ENCODE measurements at regions not wholly inside any gene's neighbourhood (a gene's known extent, or its start where the extent isn't known, plus 50 kb on each side); places are given as distances from the start of the nearest gene placed in this dataset.

DNA sequence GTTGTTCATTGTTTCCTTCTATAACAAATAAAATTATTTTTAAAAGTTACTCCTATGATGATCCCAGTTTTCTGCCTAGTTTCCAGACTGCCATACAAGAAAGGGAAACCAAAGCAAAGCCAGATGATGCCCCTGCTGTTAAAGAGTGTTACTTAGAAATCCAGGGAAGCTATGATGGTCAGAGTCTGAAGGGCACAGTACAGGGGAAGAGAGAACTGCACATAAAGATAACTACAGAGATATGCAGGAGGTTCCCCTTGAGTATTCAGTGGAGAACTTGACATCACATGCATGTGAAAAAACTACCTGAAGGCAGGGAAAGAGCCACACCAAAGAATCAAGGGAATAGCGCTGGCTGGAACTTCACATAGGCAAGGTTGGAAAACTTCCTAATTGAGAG is 494.2 kb upstream of the FSTL5 start:
- DNase-seq (ENCODE audit: low read depth, low spot score) = no peak
- in situ Hi-C loops (cut with HindIII; ENCODE audit: low pct_unique_long_range_greater_than_20kb, low sequenced_read_pairs) = no loop called here
- H3K4me1 ChIP-seq (ENCODE audit: control insufficient read depth, insufficient read depth, low read length) = no peaks in the 10 kb centered on the region
- no peaks in the 10 kb centered on the region for H3K9me3 ChIP-seq (ENCODE audit: control insufficient read depth, insufficient read depth, low read depth, low read length)
- POLR2A ChIA-PET = no interaction called here
- CTCF ChIA-PET = no interaction called here
- H3K27me3 ChIP-seq (ENCODE audit: control insufficient read depth, insufficient read depth, low read length) = no peaks in the 10 kb centered on the region
- BruUV-seq (replicated peaks) = no TSS peak
- no peak overlapping the region for H3K4me3 ChIP-seq (ENCODE audit: low read depth in 2 of 2, low read length in 2 of 2)
- TF ChIP-seq POLR2AphosphoS5 (IDR thresholded peaks at IDR 0.05; ENCODE audit: low read depth, low read length) = no peak
- TF ChIP-seq, protein P1, sequence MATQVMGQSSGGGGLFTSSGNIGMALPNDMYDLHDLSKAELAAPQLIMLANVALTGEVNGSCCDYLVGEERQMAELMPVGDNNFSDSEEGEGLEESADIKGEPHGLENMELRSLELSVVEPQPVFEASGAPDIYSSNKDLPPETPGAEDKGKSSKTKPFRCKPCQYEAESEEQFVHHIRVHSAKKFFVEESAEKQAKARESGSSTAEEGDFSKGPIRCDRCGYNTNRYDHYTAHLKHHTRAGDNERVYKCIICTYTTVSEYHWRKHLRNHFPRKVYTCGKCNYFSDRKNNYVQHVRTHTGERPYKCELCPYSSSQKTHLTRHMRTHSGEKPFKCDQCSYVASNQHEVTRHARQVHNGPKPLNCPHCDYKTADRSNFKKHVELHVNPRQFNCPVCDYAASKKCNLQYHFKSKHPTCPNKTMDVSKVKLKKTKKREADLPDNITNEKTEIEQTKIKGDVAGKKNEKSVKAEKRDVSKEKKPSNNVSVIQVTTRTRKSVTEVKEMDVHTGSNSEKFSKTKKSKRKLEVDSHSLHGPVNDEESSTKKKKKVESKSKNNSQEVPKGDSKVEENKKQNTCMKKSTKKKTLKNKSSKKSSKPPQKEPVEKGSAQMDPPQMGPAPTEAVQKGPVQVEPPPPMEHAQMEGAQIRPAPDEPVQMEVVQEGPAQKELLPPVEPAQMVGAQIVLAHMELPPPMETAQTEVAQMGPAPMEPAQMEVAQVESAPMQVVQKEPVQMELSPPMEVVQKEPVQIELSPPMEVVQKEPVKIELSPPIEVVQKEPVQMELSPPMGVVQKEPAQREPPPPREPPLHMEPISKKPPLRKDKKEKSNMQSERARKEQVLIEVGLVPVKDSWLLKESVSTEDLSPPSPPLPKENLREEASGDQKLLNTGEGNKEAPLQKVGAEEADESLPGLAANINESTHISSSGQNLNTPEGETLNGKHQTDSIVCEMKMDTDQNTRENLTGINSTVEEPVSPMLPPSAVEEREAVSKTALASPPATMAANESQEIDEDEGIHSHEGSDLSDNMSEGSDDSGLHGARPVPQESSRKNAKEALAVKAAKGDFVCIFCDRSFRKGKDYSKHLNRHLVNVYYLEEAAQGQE (IDR thresholded peaks at IDR 0.05; ENCODE audit: insufficient read depth in 1 of 2, low read depth in 2 of 2, low read length in 1 of 2) = no peak
- TF ChIP-seq, protein P2, sequence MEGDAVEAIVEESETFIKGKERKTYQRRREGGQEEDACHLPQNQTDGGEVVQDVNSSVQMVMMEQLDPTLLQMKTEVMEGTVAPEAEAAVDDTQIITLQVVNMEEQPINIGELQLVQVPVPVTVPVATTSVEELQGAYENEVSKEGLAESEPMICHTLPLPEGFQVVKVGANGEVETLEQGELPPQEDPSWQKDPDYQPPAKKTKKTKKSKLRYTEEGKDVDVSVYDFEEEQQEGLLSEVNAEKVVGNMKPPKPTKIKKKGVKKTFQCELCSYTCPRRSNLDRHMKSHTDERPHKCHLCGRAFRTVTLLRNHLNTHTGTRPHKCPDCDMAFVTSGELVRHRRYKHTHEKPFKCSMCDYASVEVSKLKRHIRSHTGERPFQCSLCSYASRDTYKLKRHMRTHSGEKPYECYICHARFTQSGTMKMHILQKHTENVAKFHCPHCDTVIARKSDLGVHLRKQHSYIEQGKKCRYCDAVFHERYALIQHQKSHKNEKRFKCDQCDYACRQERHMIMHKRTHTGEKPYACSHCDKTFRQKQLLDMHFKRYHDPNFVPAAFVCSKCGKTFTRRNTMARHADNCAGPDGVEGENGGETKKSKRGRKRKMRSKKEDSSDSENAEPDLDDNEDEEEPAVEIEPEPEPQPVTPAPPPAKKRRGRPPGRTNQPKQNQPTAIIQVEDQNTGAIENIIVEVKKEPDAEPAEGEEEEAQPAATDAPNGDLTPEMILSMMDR (IDR thresholded peaks at IDR 0.05) = no peak
- no peak for TF ChIP-seq SIN3A (IDR thresholded peaks at IDR 0.05; ENCODE audit: borderline replicate concordance, insufficient read depth, low read depth, low read length)
- TF ChIP-seq TCF7L2 (IDR thresholded peaks at IDR 0.05; ENCODE audit: low read depth, low read length) = no peak
- no peak for ATAC-seq
- no peaks in the 10 kb centered on the region for H3K36me3 ChIP-seq (ENCODE audit: control insufficient read depth, insufficient read depth, low read length)
- no peak overlapping the region for H3K27ac ChIP-seq (ENCODE audit: low read length)
- intact Hi-C loops (cut with micrococcal nuclease; ENCODE audit: unreplicated experiment) = no loop called here

DNA sequence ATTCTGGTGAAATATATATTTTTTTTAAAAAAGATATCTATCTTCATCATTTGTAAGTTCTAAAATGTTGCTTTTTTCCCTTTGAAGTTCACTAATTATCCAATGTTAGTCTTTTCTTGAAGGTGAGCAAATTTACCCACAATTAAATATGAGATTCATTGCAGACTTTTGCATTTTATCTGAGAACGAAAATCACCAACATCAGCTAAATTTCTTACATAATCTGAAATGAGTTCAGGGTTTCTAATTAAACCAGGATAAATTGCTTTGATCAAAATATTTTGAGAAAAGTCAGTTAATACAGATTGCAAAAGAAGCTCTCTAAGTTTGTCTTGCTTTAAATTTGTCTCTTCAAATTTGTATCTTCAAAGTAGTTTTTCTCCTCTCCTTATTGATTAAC is 486.4 kb upstream of the FSTL5 start:
- Histone ChIP-seq H3K4me3 (ENCODE audit: low read depth in 2 of 2, low read length in 2 of 2) (no peak overlapping the region), H3K27me3 (ENCODE audit: control insufficient read depth, insufficient read depth, low read length) (no peaks in the 10 kb centered on the region), H3K9me3 (ENCODE audit: control insufficient read depth, insufficient read depth, low read depth, low read length) (no peaks in the 10 kb centered on the region), H3K36me3 (ENCODE audit: control insufficient read depth, insufficient read depth, low read length) (no peaks in the 10 kb centered on the region), H3K4me1 (ENCODE audit: control insufficient read depth, insufficient read depth, low read length) (no peaks in the 10 kb centered on the region), H3K27ac (ENCODE audit: low read length) (no peak overlapping the region)
- no peak for TF ChIP-seq POLR2AphosphoS5 (IDR thresholded peaks at IDR 0.05; ENCODE audit: low read depth, low read length)
- TF ChIP-seq, protein P2 (IDR thresholded peaks at IDR 0.05) = no peak
- TF ChIP-seq, protein P1 (IDR thresholded peaks at IDR 0.05; ENCODE audit: insufficient read depth in 1 of 2, low read depth in 2 of 2, low read length in 1 of 2) = no peak
- TF ChIP-seq SIN3A (IDR thresholded peaks at IDR 0.05; ENCODE audit: borderline replicate concordance, insufficient read depth, low read depth, low read length) = no peak
- TF ChIP-seq TCF7L2 (IDR thresholded peaks at IDR 0.05; ENCODE audit: low read depth, low read length) = no peak
- ChIA-PET POLR2A (no interaction called here), CTCF (no interaction called here)
- in situ Hi-C loops (cut with HindIII; ENCODE audit: low pct_unique_long_range_greater_than_20kb, low sequenced_read_pairs) (no loop called here), intact Hi-C loops (cut with micrococcal nuclease; ENCODE audit: unreplicated experiment) (no loop called here)
- DNase-seq (ENCODE audit: low read depth, low spot score) = no peak
- no TSS peak for BruUV-seq (replicated peaks)
- no peak for ATAC-seq

Data from Panc1 (cell line).